ENCODE measurements at regions not wholly inside any gene's neighbourhood (a gene's known extent, or its start where the extent isn't known, plus 50 kb on each side); places are given as distances from the start of the nearest gene placed in this dataset.

GRCh38 chr13:67966065-67966464 lies 735.9 kb upstream of the PCDH9 start:
- TF ChIP-seq MYC (IDR thresholded peaks at IDR 0.05; ENCODE audit: low read depth, low read length): no peak
- TF ChIP-seq, protein P1, sequence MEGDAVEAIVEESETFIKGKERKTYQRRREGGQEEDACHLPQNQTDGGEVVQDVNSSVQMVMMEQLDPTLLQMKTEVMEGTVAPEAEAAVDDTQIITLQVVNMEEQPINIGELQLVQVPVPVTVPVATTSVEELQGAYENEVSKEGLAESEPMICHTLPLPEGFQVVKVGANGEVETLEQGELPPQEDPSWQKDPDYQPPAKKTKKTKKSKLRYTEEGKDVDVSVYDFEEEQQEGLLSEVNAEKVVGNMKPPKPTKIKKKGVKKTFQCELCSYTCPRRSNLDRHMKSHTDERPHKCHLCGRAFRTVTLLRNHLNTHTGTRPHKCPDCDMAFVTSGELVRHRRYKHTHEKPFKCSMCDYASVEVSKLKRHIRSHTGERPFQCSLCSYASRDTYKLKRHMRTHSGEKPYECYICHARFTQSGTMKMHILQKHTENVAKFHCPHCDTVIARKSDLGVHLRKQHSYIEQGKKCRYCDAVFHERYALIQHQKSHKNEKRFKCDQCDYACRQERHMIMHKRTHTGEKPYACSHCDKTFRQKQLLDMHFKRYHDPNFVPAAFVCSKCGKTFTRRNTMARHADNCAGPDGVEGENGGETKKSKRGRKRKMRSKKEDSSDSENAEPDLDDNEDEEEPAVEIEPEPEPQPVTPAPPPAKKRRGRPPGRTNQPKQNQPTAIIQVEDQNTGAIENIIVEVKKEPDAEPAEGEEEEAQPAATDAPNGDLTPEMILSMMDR (IDR thresholded peaks at IDR 0.05; ENCODE audit: low read depth, low read length): no peak
- no peak for TF ChIP-seq POLR2A (IDR thresholded peaks at IDR 0.05; ENCODE audit: extremely low read depth, insufficient read length)
- no peak for TF ChIP-seq MAX (IDR thresholded peaks at IDR 0.05; ENCODE audit: low read depth, low read length)
